OCI-LY1 (cell line): ENCODE measurements at regions not wholly inside any gene's neighbourhood (a gene's known extent, or its start where the extent isn't known, plus 50 kb on each side); places are given as distances from the start of the nearest gene placed in this dataset.

Experiments used
- CTCF ChIP-seq: fragments of 200-600 bp; sonication (generic), shearing (Covaris generic); IDR thresholded peaks from 2 replicates; pipeline ENCODE4 v1.5.1; 2017; ENCODE audit warnings: mild to moderate bottlenecking, antibody characterized with exemption, low read length, moderate library complexity, mixed read lengths
- EZH2 ChIP-seq: fragments of 200-600 bp; sonication (generic), shearing (Covaris generic); IDR thresholded peaks from 2 replicates; pipeline ENCODE4 v1.8.0; 2017; ENCODE audit warnings: borderline replicate concordance, mixed run types, mild to moderate bottlenecking, antibody characterized with exemption, low read length, moderate library complexity, mixed read lengths

- no peak for TF ChIP-seq CTCF
- TF ChIP-seq EZH2: no peak
Measured at GRCh38 chr1:191992118-191992517, 166.1 kb upstream of the RGS18 start.
